PC-3 (cell line): ENCODE measurements at regions not wholly inside any gene's neighbourhood (a gene's known extent, or its start where the extent isn't known, plus 50 kb on each side); places are given as distances from the start of the nearest gene placed in this dataset.

Source experiments
- EZH2 ChIP-seq: fragments of 300-600 bp; sonication (generic); IDR thresholded peaks from one replicate; pipeline ENCODE4 v1.6.1; 2017; ENCODE audit warnings: antibody characterized with exemption, mild to moderate bottlenecking, low read length; ENCODE audit not compliant: unreplicated experiment
- TF ChIP-seq, protein P1 (sequence below): fragments of 300-600 bp; sonication (generic); conservative IDR thresholded peaks from 2 replicates; pipeline ENCODE4 v1.5.1; 2017; ENCODE audit warnings: antibody characterized with exemption, low read depth, mild to moderate bottlenecking, low read length

DNA sequence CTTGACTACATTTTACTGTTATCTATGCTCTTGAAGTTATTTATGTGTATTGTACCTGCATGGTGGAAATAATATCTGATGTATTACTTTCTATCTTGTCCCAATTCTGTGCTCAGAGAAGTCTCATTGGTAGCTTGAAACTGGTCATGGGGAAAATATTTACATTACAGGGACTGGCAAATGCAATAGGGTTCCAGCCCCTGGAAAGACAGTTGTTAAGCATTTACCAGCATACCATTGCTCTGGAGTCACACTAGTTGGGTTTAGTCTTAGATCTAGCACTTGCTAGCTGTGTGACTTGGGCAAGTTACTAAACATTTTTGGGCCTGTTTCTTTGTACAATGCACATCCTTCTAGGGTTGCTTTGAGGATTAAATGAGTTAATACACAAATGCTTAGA lies 86.3 kb upstream of the NRXN3 start:
- TF ChIP-seq, protein P1, sequence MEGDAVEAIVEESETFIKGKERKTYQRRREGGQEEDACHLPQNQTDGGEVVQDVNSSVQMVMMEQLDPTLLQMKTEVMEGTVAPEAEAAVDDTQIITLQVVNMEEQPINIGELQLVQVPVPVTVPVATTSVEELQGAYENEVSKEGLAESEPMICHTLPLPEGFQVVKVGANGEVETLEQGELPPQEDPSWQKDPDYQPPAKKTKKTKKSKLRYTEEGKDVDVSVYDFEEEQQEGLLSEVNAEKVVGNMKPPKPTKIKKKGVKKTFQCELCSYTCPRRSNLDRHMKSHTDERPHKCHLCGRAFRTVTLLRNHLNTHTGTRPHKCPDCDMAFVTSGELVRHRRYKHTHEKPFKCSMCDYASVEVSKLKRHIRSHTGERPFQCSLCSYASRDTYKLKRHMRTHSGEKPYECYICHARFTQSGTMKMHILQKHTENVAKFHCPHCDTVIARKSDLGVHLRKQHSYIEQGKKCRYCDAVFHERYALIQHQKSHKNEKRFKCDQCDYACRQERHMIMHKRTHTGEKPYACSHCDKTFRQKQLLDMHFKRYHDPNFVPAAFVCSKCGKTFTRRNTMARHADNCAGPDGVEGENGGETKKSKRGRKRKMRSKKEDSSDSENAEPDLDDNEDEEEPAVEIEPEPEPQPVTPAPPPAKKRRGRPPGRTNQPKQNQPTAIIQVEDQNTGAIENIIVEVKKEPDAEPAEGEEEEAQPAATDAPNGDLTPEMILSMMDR: no peak
- no peak for TF ChIP-seq EZH2
